Common myeloid progenitor, CD34-positive (primary cell): ENCODE measurements at regions not wholly inside any gene's neighbourhood (a gene's known extent, or its start where the extent isn't known, plus 50 kb on each side); places are given as distances from the start of the nearest gene placed in this dataset.

Source experiments
- CTCF ChIA-PET: fragments of 350-600 bp; sonication (Branson Sonifier 250); formaldehyde crosslinking; loops from one replicate; lab custom pipeline; 2021; ENCODE audit warnings: antibody characterized with exemption; lab: Charles Lee
- POLR2A ChIA-PET: fragments of 350-600 bp; sonication (Branson Sonifier 250); formaldehyde crosslinking; loops from one replicate; lab custom pipeline; 2021; ENCODE audit warnings: antibody characterized with exemption; lab: Charles Lee
- DNase-seq, 3 donors: peaks; one replicate each; pipeline versions ENCODE4 v3.0.0 to v3.0.0-alpha.2; 2013
- H3K27ac ChIP-seq, 2 experiments: 1 replicate in 1 of 2; 2 replicates in 1 of 2; pipeline ENCODE4 v1.7.0; 2013; ENCODE audit warnings: inconsistent platforms in 2 of 2, low read length in 2 of 2, mild to moderate bottlenecking in 2 of 2, low read depth in 1 of 2, moderate library complexity in 1 of 2; ENCODE audit not compliant: severe bottlenecking in 2 of 2, insufficient read depth in 1 of 2, poor library complexity in 1 of 2
- H3K27me3 ChIP-seq, 5 experiments: replicated peaks in 2 of 5; 1 replicate in 3 of 5; 2 replicates in 2 of 5; pipeline versions ENCODE4 v1.6.1 to v1.7.0; 2013; ENCODE audit warnings: low read length in 4 of 5, mild to moderate bottlenecking in 2 of 5, moderate library complexity in 2 of 5, inconsistent platforms in 1 of 5; ENCODE audit not compliant: insufficient read depth in 5 of 5, control insufficient read depth in 4 of 5
- H3K36me3 ChIP-seq, 4 experiments: 1 replicate in 2 of 4; 2 replicates in 2 of 4; pipeline versions ENCODE4 v1.6.1 to v1.7.0; 2013; ENCODE audit warnings: low read length in 3 of 4, control low read depth in 1 of 4, mild to moderate bottlenecking in 1 of 4; ENCODE audit not compliant: control insufficient read depth in 4 of 4, insufficient read depth in 4 of 4
- H3K4me1 ChIP-seq, 4 experiments: 1 replicate in 3 of 4; 2 replicates in 1 of 4; pipeline versions ENCODE4 v1.6.1 to v1.7.1; 2013; ENCODE audit warnings: low read length in 3 of 4, mild to moderate bottlenecking in 3 of 4, control low read depth in 1 of 4, inconsistent platforms in 1 of 4, moderate library complexity in 1 of 4; ENCODE audit not compliant: control insufficient read depth in 4 of 4, insufficient read depth in 4 of 4; ENCODE audit errors: control extremely low read depth in 1 of 4
- H3K4me3 ChIP-seq, 7 experiments: 1 replicate in 4 of 7; 2 replicates in 3 of 7; pipeline versions ENCODE4 v1.5.1 to v1.7.0; 2013; ENCODE audit warnings: mild to moderate bottlenecking in 7 of 7, low read length in 6 of 7, moderate library complexity in 6 of 7, inconsistent platforms in 2 of 7, low read depth in 2 of 7, control low read depth in 1 of 7; ENCODE audit not compliant: insufficient read depth in 4 of 7, control insufficient read depth in 1 of 7; ENCODE audit errors: extremely low read depth in 1 of 7
- H3K9me3 ChIP-seq, 5 experiments: 1 replicate in 4 of 5; 2 replicates in 1 of 5; pipeline versions ENCODE4 v1.6.1 to v1.7.1; 2013; ENCODE audit warnings: low read length in 4 of 5, mild to moderate bottlenecking in 2 of 5, inconsistent platforms in 1 of 5, low read depth in 1 of 5, moderate library complexity in 1 of 5; ENCODE audit not compliant: control insufficient read depth in 4 of 5, insufficient read depth in 2 of 5; ENCODE audit errors: control extremely low read depth in 1 of 5
- WGBS: methylation state at CpG from one replicate; pipeline ENCODE4 v1.1.5; 2013; ENCODE audit not compliant: insufficient coverage; 5-methylcytosine and 5-hydroxymethylcytosine counted together

DNA sequence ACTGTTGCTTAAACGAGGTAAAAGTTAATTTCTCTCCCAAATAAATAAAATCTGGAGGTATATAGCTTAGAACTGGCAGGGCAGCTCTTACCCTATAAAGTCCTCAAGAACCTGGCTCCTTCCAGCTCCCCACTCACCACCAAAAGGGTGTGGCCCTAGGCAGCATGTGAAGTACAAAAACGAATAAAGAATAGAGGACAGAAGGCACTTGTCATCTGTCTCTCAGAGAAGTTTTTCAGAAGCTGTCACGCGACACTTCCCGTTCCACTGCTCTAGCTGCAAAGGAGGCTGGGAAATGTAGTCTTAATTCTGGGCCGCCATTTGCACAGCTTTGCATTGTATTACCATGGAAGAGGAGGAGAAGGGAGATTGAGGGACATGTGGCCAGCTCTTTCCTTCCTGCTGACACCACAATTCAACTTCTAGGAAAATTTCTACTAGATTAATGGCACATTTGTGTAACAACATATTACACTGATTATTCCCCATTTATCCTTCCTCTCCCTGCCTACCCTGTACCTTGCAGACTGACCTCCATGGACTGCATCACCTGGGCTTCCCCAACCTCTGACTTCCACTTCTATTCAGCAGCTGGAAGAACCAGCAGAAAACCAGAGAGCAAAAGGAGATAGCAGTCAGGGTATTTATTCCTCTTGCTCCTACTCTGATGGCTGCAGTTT, 62.2 kb downstream of the CCDC71L start:
- no peaks in the 10 kb centered on the region for H3K27me3 ChIP-seq
- H3K4me1 ChIP-seq: peaks cover 0 to 6% (median 5%) of the 10 kb centered on the region in 4 experiments
- H3K9me3 ChIP-seq: no peaks in the 10 kb centered on the region
- H3K4me3 ChIP-seq: peak overlapping the region in 6 of 7 experiments; percentile 8 to 66 (median 44)
- 0% methylated on average over 4 of the region's 6 CpGs for WGBS
- DNase-seq: peak; percentile 84 to 90 (median 89)
- CTCF ChIA-PET: interaction anchor here (0.7 to 2.6 kb wide), 8 partner anchors 30 to 138 kb away, joined by 3 to 9 read pairs (median 4); partner anchors contain the start of gene CCDC71L
- POLR2A ChIA-PET: interaction anchor here (0.9 kb wide), 1 partner anchor 8 kb away, joined by 3 read pairs; no protein-coding TSS in a partner anchor
- peak overlapping the region in 1 of 2 experiments; percentile 36 for H3K27ac ChIP-seq
- H3K36me3 ChIP-seq: no peaks in the 10 kb centered on the region

DNA sequence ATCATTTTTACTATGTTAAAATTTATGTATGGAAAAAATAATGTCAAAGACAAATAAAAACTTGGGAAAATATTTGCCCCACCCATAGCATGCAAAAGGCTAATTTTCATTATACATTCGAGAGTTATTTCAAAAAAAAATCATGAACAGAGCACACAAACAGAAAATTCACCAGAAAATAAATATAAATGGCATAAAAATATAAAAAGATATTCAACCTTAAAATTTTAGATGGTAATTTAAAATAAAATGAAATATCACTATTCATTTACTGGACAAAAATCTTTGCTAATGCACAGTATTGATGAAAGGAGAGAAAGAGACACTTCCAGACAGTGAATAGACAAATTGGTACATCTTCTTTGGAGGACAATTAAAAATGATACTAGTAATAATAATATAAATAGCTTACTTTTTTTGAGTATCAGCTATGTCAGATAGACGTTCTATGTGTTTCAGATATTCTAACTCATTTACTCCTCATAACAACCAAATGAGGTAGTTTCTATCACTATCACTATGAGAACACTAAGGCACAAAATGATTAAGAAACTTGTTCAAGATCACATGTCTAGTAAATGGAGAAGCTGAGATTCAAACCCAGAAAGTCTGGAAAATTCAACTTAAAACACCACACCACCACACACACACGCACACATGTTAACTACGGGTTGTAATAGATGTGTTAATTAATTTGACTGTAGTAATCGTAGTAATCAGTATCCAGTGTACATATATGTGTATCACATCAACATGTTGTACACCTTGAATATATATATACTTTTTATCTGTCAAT, 63.0 kb downstream of the CCDC71L start:
- peak in 2 of 3 donors; percentile 11 to 32 for DNase-seq
- Histone ChIP-seq H3K9me3 (no peaks in the 10 kb centered on the region), H3K4me1 (peaks cover 0 to 6% (median 5%) of the 10 kb centered on the region in 4 experiments), H3K36me3 (no peaks in the 10 kb centered on the region), H3K27ac (peak overlapping the region in 1 of 2 experiments; percentile 36), H3K27me3 (no peaks in the 10 kb centered on the region), H3K4me3 (peak overlapping the region in 3 of 7 experiments; percentile 8 to 66 (median 52))
- WGBS: no CpG with 5 or more reads among the region's 5 CpGs
- ChIA-PET CTCF (interaction anchor here (0.7 to 2.6 kb wide), 7 partner anchors 29 to 139 kb away, joined by 3 to 9 read pairs (median 4); partner anchors contain the start of gene CCDC71L), POLR2A (interaction anchor here (0.9 kb wide), 1 partner anchor 7 kb away, joined by 3 read pairs; no protein-coding TSS in a partner anchor)

DNA sequence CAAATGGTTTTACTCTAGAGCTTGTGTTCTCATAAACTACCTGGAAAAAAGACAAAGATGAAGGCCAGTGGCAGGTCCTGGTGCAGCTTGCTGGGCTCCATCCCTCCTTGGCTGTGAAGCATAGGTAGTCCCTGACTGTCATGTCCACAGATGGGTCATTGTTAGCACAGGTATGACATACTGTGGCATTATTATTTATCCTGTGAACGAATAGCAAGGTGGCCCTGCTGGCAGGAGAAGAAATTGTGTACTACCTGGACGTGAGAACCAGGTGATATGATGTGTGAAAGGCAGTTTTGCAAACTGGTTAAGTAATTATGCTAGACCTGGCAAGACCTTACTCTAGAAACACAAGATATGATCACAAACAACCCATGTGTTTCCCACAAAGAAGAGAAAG, 63.9 kb downstream of the CCDC71L start:
- Histone ChIP-seq H3K36me3 (no peaks in the 10 kb centered on the region), H3K4me1 (peaks cover 0 to 6% (median 5%) of the 10 kb centered on the region in 4 experiments), H3K9me3 (no peaks in the 10 kb centered on the region), H3K27ac (no peak overlapping the region), H3K27me3 (no peaks in the 10 kb centered on the region), H3K4me3 (no peak overlapping the region)
- POLR2A ChIA-PET: no interaction called here
- CTCF ChIA-PET: interaction anchor here (2.3 kb wide), 1 partner anchor 54 kb away, joined by 7 read pairs; no protein-coding TSS in a partner anchor
- no peak for DNase-seq
- WGBS: 100% methylated on average over 2 of the region's 2 CpGs

DNA sequence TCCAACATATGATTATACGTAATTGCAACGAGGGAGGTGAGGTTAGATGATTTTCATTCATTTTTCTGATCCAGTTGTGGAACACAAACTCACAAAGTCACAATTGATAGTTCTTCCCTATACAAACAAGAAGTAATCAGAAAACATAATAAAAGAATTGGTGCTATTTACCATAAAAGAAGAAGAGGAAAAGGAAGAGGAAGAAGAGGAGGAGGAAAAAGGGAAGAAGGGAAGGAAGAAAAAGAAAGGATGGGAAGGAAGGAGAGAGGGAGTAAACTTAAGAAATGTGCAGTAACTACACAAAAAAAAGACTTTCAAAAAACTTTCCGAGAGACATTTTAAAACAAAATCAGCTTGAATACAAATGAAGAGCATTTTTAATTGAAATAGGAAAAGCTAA, 65.0 kb downstream of the CCDC71L start:
- no peaks in the 10 kb centered on the region for H3K9me3 ChIP-seq
- H3K27me3 ChIP-seq: no peaks in the 10 kb centered on the region
- H3K36me3 ChIP-seq: no peaks in the 10 kb centered on the region
- ChIA-PET POLR2A (no interaction called here), CTCF (interaction anchor here (1.1 to 1.2 kb wide), 2 partner anchors 50 to 63 kb away, joined by 3 to 4 read pairs; no protein-coding TSS in a partner anchor)
- DNase-seq: no peak
- WGBS: no CpG with 5 or more reads among the region's 3 CpGs
- H3K27ac ChIP-seq: no peak overlapping the region
- no peak overlapping the region for H3K4me3 ChIP-seq
- peaks cover 0 to 10% (median 5%) of the 10 kb centered on the region in 4 experiments for H3K4me1 ChIP-seq

DNA sequence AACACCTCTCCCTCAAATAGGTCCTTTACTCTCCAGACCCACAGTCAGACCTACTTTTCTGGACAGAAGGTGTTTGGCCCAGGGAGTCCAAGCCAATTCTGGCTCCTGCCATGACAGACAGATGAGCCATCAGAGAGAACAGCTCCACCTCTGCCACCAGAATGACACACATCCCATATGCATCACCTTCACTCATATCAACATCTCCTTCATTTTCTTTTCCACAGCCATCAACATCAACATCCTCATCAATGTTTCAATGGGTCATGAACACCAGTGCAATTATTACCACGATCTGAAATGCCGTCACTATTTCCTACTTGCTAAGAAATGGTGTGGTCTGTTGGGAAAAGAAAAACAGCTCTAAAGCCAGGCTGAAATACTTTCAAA, 67.9 kb downstream of the CCDC71L start:
- ChIA-PET CTCF (no interaction called here), POLR2A (interaction anchor here (0.6 kb wide), 1 partner anchor 21 kb away, joined by 5 read pairs; no protein-coding TSS in a partner anchor)
- H3K36me3 ChIP-seq: no peaks in the 10 kb centered on the region
- H3K4me1 ChIP-seq: peaks cover 0 to 22% (median 8%) of the 10 kb centered on the region in 4 experiments
- no peak overlapping the region for H3K4me3 ChIP-seq
- H3K27me3 ChIP-seq: no peaks in the 10 kb centered on the region
- H3K9me3 ChIP-seq: no peaks in the 10 kb centered on the region
- WGBS: 100% methylated on average over 1 of the region's 2 CpGs
- no peak for DNase-seq
- H3K27ac ChIP-seq: no peak overlapping the region

DNA sequence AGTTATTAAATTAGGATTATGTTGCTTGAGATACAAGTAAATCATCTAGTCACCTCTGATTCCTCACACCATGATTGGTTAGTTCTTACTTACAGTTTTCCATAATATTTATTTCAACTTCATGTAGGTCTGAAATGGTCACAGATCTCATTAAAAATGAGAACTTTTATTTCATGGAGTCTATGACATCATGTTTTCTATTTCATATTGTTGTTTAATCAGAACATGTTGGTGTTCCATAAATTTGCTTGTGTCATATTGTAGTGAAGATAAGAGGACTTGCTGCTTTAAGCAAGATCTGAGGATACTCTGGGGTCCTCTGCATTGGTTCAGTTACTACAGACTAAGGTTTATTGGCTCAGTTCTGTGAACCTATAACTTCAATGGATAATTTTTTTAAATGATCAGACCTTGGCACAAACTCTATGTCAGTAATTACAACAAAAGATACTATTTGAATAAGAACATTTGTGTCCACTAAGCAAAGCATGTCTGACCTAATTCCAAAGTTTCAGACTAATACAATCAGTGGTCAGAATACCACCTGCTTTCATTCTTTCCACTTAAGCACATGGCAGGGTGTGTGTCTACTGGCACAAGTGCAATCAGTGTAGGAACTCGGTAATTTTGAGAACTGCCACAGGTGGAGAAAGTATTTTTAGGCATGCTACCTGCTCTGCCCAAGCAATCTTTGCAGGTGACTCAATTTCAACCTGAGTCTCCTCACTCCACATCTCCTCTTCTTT, 68.5 kb downstream of the CCDC71L start:
- DNase-seq: no peak
- peaks cover 0 to 22% (median 8%) of the 10 kb centered on the region in 4 experiments for H3K4me1 ChIP-seq
- no peaks in the 10 kb centered on the region for H3K27me3 ChIP-seq
- no peak overlapping the region for H3K27ac ChIP-seq
- POLR2A ChIA-PET: no interaction called here
- 100% methylated on average over 1 of the region's 1 CpG for WGBS
- H3K4me3 ChIP-seq: no peak overlapping the region
- no peaks in the 10 kb centered on the region for H3K36me3 ChIP-seq
- CTCF ChIA-PET: no interaction called here
- no peaks in the 10 kb centered on the region for H3K9me3 ChIP-seq
